ENCODE measurements at regions not wholly inside any gene's neighbourhood (a gene's known extent, or its start where the extent isn't known, plus 50 kb on each side); places are given as distances from the start of the nearest gene placed in this dataset.

DNA sequence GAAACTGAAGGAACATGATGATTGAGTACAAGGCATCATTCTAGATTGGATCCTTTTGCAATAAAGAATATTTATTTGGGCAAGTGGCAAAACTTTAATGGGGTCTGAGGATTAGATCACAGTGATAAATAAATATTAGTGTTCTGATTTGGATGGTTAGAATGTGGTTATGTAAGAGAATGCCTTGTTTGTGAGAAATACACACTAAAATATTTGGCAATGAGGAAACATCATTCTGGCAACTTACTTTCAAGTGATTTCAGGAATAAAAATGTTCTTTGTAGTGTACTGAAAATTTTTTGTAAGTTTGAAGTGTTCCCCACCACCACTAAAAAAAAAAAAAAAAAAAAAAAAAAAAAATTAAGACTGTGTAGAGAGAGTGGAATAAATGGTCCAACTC is 185.1 kb upstream of the NEBL start:
- TF ChIP-seq, protein P1, sequence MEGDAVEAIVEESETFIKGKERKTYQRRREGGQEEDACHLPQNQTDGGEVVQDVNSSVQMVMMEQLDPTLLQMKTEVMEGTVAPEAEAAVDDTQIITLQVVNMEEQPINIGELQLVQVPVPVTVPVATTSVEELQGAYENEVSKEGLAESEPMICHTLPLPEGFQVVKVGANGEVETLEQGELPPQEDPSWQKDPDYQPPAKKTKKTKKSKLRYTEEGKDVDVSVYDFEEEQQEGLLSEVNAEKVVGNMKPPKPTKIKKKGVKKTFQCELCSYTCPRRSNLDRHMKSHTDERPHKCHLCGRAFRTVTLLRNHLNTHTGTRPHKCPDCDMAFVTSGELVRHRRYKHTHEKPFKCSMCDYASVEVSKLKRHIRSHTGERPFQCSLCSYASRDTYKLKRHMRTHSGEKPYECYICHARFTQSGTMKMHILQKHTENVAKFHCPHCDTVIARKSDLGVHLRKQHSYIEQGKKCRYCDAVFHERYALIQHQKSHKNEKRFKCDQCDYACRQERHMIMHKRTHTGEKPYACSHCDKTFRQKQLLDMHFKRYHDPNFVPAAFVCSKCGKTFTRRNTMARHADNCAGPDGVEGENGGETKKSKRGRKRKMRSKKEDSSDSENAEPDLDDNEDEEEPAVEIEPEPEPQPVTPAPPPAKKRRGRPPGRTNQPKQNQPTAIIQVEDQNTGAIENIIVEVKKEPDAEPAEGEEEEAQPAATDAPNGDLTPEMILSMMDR (conservative IDR thresholded peaks at IDR 0.05 in 1 of 2, IDR thresholded peaks at IDR 0.05 in 1 of 2; ENCODE audit: extremely low read depth in 1 of 2, insufficient read depth in 1 of 2, low read depth in 1 of 2, low read length in 2 of 2), result no peak
- TF ChIP-seq EZH2 (IDR thresholded peaks at IDR 0.05; ENCODE audit: borderline replicate concordance, low read length), result no peak

Measured in mammary epithelial cell (primary cell).